Stimulated activated CD8-positive, alpha-beta memory T cell treated with anti-CD3 and anti-CD28 coated beads, Interleukin-4, amount 100 ng/mL, for 1 hour (primary cell): ENCODE measurements at regions not wholly inside any gene's neighbourhood (a gene's known extent, or its start where the extent isn't known, plus 50 kb on each side); places are given as distances from the start of the nearest gene placed in this dataset.

ENCODE experiments used
- DNase-seq, 2 donors: peaks; one replicate each; pipeline ENCODE4 v3.0.0-alpha.2; 2020; ENCODE audit warnings: low read depth in 2 of 2, low spot score in 1 of 2

DNA sequence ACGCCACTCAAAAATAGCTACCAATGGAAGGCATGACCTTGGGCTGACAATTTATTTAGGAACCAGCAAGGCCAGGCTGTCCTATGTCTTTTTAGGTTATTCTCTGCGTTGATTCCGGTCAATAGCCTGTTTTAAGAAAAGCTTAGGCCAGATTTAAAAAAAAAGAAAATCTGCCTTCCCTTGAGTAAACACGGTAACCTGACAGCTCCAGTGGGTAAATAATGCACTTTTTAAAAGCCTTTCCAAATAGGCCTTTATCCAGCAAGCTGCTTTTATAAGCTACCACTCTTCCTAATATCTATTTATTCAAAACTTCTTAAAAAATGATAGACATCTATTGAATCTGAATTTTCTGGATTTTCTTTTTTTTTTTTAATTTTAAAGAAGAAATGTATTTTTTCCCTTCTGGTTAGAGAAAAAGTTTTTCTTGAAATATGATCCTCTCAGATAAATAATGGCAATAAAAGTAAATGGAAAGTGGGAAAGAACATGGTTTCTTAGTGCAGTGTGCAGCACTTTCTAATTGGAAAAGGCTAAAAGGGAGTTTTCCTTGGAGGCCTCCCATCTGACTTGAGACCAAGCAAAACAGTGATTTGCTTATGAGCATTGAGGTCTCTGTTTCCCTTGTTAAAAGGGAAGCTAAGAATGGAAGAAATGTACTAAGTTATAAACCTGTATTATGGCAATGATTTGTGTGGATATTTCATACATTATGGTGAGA, 281.0 kb upstream of the RUNX1 start:
- no peak for DNase-seq

- no peak for DNase-seq
Observed at GRCh38 chr21:35328856-35329455, 279.9 kb upstream of the RUNX1 start.

GRCh38 chr21:35326677-35327076, 277.6 kb upstream of the RUNX1 start:
- no peak for DNase-seq

GRCh38 chr21:35325953-35326352, 276.9 kb upstream of the RUNX1 start:
- DNase-seq, result no peak

DNA sequence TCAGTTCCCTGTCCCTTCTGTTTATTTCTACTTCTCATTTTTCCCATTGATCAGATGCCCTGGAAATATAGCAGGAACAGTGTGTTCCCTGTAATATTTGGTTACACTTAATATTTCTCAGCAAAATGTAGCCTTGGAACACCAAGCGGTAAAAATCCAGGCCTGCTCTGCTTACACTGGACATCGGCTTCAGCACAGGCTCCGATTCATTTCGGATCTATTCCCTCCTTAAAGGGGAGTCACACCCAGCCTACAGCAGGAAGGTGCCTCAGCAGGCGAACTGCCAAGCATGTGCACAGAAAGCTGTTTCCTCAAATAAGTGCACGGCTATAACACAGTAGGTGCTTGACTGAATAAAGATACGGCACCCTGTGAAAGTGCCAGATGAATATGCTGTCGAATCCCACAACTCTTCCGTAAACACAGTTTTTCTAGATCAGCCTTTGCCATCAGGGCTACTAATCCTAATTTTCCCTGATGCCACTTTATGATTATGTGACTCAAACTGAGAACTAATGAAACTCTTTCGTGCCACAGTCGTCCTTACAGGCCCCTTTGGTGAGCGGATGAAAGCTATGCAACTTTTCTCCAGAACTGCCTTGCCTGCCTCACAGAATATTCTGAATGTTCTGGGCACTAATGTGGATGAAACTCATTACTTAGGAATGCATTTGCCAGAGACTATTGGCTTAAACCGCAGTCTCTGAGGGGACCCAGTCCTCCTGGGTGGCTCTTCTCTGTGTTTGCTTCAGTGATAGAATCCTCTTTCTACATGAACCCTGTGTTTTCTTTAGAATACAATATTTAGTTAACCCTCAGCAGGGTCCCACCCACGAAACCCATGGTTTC, 275.5 kb upstream of the RUNX1 start:
- DNase-seq, result no peak

DNA sequence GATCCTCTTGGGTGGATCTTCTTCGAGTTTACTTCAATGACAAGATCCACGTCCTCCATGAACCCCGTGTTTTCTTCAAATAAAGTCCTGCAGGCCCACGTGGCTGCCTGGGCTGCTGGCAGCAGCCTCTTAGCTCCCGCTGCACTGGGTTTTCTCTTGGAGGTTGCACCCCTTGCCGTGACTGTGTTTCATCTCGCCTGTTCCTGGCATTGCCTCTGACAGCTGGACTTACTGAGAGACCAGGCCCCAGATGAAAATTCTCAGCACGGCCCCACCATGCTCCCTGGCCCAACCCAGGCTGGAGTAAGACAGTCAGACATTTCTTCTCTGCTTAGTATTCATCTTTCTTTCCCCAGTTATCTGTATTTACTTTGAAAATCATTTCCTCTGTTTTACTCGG, 274.8 kb upstream of the RUNX1 start:
- DNase-seq, result no peak

- DNase-seq, result no peak
Observed at GRCh38 chr21:35321322-35322200, 272.5 kb upstream of the RUNX1 start.

DNA sequence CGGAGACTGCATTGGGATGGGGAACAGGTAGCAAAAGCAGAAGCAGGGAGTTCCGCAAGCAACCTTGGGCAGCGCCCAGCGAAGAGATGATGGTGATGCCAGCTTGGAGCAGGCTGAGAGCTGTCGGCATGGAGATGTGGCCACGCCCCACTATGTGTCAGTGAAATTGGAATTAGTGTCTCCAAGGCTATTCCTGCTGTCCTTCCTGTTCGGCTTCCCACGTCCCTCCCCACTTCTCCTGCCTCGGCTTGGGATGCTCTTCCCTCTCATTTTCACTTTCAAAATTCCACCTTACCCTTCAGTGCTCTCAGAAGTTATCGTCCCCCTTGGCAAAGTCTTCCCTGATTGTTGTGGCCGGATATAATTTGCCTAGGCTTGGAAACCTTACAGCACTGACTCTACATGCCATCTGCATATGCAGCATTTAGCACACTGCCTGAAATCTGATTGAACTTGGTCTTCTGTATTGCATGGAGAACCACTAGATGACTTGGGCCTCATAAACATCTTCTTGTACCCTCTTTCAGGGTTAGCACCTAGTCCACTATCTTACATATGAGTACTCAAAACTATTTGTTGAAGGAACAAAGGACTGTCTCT, 270.7 kb upstream of the RUNX1 start:
- DNase-seq, result no peak

DNA sequence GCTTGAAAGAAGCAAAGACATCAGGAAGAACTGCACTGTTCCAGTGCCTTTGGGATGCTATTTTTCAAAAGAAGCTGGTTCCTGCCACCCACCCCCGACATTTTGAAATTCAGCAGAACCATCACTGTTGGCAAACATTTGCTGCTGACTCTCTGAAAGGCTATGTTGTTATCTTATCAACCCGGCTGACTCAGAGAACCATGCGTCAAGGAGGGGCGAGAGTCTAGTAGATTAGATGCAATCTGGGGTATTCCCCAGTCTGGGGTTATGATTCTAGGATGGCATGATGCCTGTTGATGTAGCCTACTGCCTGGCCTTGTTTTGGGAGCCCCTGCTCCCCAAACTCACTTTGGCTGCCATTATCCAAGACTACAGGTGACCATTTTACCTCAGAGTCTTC, 267.8 kb upstream of the RUNX1 start:
- DNase-seq, result no peak

DNA sequence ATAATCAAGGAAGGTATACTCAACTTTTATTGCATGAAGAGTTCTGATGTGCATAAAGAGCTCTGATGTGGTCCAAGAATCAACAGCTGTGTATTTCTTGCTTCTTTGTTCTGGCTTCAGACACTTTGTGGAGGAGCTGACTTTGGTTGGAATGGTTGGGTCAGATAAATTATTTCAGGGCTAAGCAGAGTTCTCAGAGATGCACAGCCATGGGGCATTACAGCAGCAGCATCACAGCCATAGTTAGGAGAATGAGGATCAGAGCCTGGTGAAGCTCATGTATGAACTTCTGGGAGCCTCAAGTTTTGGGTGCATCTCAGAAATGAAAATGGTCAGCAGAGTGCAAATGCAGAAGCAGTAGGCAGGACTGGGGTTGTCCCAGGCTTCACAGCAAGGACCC, 267.4 kb upstream of the RUNX1 start:
- no peak for DNase-seq

GRCh38 chr21:35314857-35315582, 265.9 kb upstream of the RUNX1 start:
- no peak for DNase-seq

GRCh38 chr21:35311985-35312384, 262.9 kb upstream of the RUNX1 start:
- no peak for DNase-seq

DNA sequence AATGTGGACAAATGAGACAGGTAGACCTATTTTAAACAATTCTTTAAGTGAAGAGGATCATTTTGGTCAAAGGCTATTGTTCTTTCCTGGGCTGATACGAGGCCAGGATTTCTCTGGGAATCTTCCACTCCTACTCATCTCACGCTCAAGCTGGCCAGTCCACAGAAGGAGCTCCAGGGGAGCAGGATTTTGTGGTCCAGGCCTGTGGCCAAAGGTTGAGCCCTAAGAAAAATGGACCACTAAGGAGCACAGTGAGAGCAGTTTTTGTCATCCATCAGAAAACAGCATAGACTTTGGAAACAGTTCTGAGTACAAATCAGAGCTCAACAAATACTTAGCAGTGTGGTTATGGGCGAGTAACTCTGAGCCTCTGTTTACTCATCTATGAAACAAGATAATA, 260.2 kb upstream of the RUNX1 start:
- no peak for DNase-seq

- DNase-seq, result no peak
Observed at GRCh38 chr21:35303085-35303484, 254.0 kb upstream of the RUNX1 start.

- no peak for DNase-seq
Observed at GRCh38 chr21:35298757-35299156, 249.7 kb upstream of the RUNX1 start.

DNA sequence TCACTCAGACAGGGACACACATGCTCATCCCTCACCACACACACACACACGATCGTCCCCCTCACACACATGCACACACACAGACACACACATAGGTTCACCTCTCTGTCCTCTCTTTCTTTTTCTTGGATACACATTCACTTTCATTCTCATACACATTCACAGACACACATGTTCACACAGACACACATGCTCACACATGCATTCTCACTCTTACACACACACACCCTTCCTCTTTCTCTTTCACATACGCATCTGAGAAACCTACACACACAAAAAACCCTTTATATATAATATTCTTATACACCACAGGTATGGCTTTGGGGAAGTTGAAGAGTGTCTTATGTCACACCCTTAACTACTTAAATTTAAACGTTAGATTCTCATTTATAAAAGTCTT, 248.6 kb upstream of the RUNX1 start:
- no peak for DNase-seq

DNA sequence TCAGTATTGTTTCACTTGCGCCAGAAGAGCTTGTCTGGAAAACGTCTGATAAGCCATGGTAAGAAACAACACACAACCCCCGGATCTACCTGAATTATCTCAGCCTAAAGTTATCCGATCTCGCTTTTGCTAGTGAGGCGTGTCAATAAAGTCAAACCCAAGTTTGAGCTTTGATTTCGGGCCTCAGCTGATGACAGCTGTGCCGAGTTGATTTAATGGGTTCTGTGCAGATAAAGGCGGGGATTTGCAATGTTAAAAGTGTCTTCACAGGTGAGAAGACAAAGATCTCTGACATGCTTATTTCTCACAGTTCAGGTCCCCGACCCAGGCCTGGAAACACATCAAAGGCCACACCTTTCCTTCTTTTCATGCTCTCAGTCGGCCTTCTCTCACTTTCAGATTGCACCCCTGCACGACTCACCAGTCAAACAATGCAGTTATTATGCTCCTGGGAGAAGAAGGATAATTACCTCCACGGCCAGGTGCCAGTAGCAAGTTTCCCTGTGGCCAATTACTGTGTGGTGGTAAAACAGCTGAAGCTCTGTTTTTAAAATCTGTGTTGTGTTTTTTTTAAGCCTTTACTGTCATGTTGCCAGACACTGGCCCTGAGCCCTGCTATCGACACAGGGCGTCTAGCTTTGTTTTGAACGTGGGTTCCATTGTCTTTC, 245.3 kb upstream of the RUNX1 start:
- DNase-seq, result no peak

GRCh38 chr21:35291973-35292627, 243.0 kb upstream of the RUNX1 start:
- no peak for DNase-seq

DNA sequence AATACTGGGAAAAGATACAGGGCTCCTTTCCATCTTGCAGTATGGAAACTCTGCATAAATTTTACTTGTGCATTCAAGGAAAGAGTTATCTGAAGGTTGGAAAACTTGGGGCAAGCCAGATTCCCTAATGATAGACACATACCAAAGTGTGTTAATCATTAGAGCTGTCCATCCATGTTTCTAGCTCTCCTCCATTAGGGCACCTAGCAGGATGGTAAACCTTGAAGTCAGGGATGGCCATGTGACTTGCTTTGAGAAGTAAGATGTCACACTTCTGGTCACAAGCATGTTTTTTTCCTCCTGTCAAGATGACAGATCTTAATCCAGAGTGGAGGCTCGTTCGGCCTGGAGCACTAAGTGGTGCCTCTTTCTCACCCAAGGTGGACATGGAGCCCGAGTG, 241.9 kb upstream of the RUNX1 start:
- no peak for DNase-seq
